WTC11 (cell line): ENCODE measurements at regions not wholly inside any gene's neighbourhood (a gene's known extent, or its start where the extent isn't known, plus 50 kb on each side); places are given as distances from the start of the nearest gene placed in this dataset.
A peak's percentile ranks its signal among the peaks of the same experiment; 100 is the strongest.

Experiments used
- ELF4 ChIP-seq: sonication (generic); formaldehyde crosslinking; IDR thresholded peaks from 2 replicates; pipeline ENCODE4 v1.8.1; 2022; ENCODE audit warnings: low read depth, mild to moderate bottlenecking, moderate library complexity, missing genetic modification reagents
- EMX1 ChIP-seq: fragments of 250-450 bp; sonication (Bioruptor Pico); IDR thresholded peaks from 2 replicates; pipeline ENCODE4 v1.8.0; 2021; ENCODE audit warnings: mild to moderate bottlenecking
- ESRRA ChIP-seq: sonication (generic); formaldehyde crosslinking; IDR thresholded peaks from 2 replicates; pipeline ENCODE4 v1.8.1; 2022; ENCODE audit warnings: mild to moderate bottlenecking, missing genetic modification reagents, borderline replicate concordance
- ETV6 ChIP-seq: sonication (generic); formaldehyde crosslinking; IDR thresholded peaks from 2 replicates; pipeline ENCODE4 v1.8.1; 2022; ENCODE audit warnings: mild to moderate bottlenecking, missing genetic modification reagents
- GABPB1 ChIP-seq: sonication (generic); formaldehyde crosslinking; IDR thresholded peaks from 2 replicates; pipeline ENCODE4 v1.8.1; 2023; ENCODE audit warnings: mild to moderate bottlenecking, missing genetic modification reagents
- JUN ChIP-seq: sonication (generic); formaldehyde crosslinking; IDR thresholded peaks from 2 replicates; pipeline ENCODE4 v1.8.0; 2023; ENCODE audit warnings: mild to moderate bottlenecking, missing genetic modification reagents
- SMAD3 ChIP-seq: sonication (generic); formaldehyde crosslinking; IDR thresholded peaks from 2 replicates; pipeline ENCODE4 v1.8.0; 2022; ENCODE audit warnings: missing genetic modification reagents, mild to moderate bottlenecking, borderline replicate concordance
- TEAD1 ChIP-seq: sonication (generic); formaldehyde crosslinking; IDR thresholded peaks from 2 replicates; pipeline ENCODE4 v1.8.0; 2022; ENCODE audit warnings: mild to moderate bottlenecking, missing genetic modification reagents
- TEAD4 ChIP-seq: sonication (generic); formaldehyde crosslinking; IDR thresholded peaks from 2 replicates; pipeline ENCODE4 v1.8.0; 2022; ENCODE audit warnings: mild to moderate bottlenecking, missing genetic modification reagents
- TP53 ChIP-seq: sonication (generic); formaldehyde crosslinking; IDR thresholded peaks from 2 replicates; pipeline ENCODE4 v1.8.1; 2023; ENCODE audit warnings: mild to moderate bottlenecking, missing genetic modification reagents
- ZNF423 ChIP-seq: fragments of 250-450 bp; sonication (Bioruptor Pico); IDR thresholded peaks from 2 replicates; pipeline ENCODE4 v2.1.2; 2022; ENCODE audit warnings: mild to moderate bottlenecking, moderate library complexity
- TF ChIP-seq, protein P1 (sequence below): fragments of 200-600 bp; IDR thresholded peaks from 2 replicates; pipeline ENCODE4 v1.8.0; 2022; ENCODE audit warnings: antibody characterized with exemption
- TF ChIP-seq, protein P2 (sequence below): sonication (generic); formaldehyde crosslinking; IDR thresholded peaks from 2 replicates; pipeline ENCODE4 v1.8.0; 2022; ENCODE audit warnings: missing genetic modification reagents
- TF ChIP-seq, protein P3 (sequence below): sonication (generic); formaldehyde crosslinking; IDR thresholded peaks from 2 replicates; pipeline ENCODE4 v1.8.1; 2023; ENCODE audit warnings: mild to moderate bottlenecking, moderate library complexity, missing genetic modification reagents
- TF ChIP-seq, protein P4 (sequence below): sonication (generic); formaldehyde crosslinking; IDR thresholded peaks from 2 replicates; pipeline ENCODE4 v1.8.0; 2022; ENCODE audit warnings: mild to moderate bottlenecking, missing genetic modification reagents
- TF ChIP-seq, protein P5 (sequence below): sonication (generic); formaldehyde crosslinking; IDR thresholded peaks from 2 replicates; pipeline ENCODE4 v1.8.1; 2022; ENCODE audit warnings: mild to moderate bottlenecking, moderate library complexity, missing genetic modification reagents
- TF ChIP-seq, protein P6 (sequence below): fragments of 250-450 bp; sonication (Bioruptor Pico); IDR thresholded peaks from 2 replicates; pipeline ENCODE4 v1.9.0; 2021; ENCODE audit warnings: mild to moderate bottlenecking, borderline replicate concordance
- TF ChIP-seq, protein P7 (sequence below): fragments of 250-450 bp; sonication (Bioruptor Pico); IDR thresholded peaks from 2 replicates; pipeline ENCODE4 v1.9.0; 2021; ENCODE audit warnings: mild to moderate bottlenecking
- TF ChIP-seq, protein P8 (sequence below): sonication (generic); formaldehyde crosslinking; IDR thresholded peaks from 2 replicates; pipeline ENCODE4 v1.8.1; 2023; ENCODE audit warnings: mild to moderate bottlenecking, missing genetic modification reagents, borderline replicate concordance

DNA sequence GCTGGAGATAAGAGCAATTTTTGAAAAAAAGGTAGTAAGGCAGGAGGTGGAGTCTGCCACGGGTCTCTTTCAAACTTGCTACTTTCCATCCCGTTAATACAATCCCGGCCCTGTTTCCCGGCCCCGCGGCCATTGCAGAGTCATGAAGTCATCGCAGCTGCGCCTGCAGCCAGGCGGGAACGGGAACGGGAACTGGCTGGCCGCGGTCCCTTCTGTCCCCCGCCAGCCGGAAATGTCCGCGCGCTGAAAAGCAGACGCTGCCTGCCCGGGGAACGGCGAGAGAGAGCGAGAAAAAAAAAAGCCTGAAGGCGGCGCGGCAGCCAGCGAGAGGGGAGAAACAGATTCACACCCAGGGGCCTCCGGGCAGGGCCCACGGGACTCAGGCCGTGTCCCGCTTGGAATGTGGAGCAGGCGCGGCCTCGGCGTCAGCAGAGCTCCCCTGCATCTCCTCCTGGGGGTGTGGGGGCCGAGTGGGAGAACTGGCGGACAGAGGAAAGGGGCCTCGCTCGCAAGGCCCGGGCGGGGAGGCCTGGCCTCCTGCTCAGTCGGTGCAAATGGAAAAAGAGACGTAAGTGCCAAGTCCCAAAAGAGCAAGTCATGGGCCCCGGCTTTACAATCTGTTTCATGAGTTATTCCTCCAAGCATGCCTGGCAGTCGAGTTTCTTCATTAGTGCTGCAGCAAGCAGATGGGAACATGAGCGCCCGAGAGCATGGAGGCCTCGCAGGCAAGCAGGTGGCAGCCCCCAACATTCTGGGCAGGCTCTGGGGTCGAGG lies 201.2 kb upstream of the GAS1 start (continued):
- TF ChIP-seq, protein P1, sequence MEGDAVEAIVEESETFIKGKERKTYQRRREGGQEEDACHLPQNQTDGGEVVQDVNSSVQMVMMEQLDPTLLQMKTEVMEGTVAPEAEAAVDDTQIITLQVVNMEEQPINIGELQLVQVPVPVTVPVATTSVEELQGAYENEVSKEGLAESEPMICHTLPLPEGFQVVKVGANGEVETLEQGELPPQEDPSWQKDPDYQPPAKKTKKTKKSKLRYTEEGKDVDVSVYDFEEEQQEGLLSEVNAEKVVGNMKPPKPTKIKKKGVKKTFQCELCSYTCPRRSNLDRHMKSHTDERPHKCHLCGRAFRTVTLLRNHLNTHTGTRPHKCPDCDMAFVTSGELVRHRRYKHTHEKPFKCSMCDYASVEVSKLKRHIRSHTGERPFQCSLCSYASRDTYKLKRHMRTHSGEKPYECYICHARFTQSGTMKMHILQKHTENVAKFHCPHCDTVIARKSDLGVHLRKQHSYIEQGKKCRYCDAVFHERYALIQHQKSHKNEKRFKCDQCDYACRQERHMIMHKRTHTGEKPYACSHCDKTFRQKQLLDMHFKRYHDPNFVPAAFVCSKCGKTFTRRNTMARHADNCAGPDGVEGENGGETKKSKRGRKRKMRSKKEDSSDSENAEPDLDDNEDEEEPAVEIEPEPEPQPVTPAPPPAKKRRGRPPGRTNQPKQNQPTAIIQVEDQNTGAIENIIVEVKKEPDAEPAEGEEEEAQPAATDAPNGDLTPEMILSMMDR: no peak
- peak; percentile 51; the same call in 1 of the 2 replicates for TF ChIP-seq TEAD4 (CRISPR knock-in tag)
- peak; percentile 34; the same call in 1 of the 2 replicates for TF ChIP-seq TEAD1 (CRISPR knock-in tag)
- no peak for TF ChIP-seq ELF4 (CRISPR knock-in tag)
- TF ChIP-seq, protein P2, sequence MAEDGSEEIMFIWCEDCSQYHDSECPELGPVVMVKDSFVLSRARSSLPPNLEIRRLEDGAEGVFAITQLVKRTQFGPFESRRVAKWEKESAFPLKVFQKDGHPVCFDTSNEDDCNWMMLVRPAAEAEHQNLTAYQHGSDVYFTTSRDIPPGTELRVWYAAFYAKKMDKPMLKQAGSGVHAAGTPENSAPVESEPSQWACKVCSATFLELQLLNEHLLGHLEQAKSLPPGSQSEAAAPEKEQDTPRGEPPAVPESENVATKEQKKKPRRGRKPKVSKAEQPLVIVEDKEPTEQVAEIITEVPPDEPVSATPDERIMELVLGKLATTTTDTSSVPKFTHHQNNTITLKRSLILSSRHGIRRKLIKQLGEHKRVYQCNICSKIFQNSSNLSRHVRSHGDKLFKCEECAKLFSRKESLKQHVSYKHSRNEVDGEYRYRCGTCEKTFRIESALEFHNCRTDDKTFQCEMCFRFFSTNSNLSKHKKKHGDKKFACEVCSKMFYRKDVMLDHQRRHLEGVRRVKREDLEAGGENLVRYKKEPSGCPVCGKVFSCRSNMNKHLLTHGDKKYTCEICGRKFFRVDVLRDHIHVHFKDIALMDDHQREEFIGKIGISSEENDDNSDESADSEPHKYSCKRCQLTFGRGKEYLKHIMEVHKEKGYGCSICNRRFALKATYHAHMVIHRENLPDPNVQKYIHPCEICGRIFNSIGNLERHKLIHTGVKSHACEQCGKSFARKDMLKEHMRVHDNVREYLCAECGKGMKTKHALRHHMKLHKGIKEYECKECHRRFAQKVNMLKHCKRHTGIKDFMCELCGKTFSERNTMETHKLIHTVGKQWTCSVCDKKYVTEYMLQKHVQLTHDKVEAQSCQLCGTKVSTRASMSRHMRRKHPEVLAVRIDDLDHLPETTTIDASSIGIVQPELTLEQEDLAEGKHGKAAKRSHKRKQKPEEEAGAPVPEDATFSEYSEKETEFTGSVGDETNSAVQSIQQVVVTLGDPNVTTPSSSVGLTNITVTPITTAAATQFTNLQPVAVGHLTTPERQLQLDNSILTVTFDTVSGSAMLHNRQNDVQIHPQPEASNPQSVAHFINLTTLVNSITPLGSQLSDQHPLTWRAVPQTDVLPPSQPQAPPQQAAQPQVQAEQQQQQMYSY (CRISPR knock-in tag): no peak
- TF ChIP-seq EMX1 (CRISPR knock-in tag): no peak
- no peak for TF ChIP-seq GABPB1 (CRISPR knock-in tag)
- no peak for TF ChIP-seq ZNF423 (CRISPR knock-in tag)
- TF ChIP-seq, protein P3, sequence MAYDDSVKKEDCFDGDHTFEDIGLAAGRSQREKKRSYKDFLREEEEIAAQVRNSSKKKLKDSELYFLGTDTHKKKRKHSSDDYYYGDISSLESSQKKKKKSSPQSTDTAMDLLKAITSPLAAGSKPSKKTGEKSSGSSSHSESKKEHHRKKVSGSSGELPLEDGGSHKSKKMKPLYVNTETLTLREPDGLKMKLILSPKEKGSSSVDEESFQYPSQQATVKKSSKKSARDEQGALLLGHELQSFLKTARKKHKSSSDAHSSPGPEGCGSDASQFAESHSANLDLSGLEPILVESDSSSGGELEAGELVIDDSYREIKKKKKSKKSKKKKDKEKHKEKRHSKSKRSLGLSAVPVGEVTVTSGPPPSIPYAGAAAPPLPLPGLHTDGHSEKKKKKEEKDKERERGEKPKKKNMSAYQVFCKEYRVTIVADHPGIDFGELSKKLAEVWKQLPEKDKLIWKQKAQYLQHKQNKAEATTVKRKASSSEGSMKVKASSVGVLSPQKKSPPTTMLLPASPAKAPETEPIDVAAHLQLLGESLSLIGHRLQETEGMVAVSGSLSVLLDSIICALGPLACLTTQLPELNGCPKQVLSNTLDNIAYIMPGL (CRISPR knock-in tag): no peak
- TF ChIP-seq, protein P4, sequence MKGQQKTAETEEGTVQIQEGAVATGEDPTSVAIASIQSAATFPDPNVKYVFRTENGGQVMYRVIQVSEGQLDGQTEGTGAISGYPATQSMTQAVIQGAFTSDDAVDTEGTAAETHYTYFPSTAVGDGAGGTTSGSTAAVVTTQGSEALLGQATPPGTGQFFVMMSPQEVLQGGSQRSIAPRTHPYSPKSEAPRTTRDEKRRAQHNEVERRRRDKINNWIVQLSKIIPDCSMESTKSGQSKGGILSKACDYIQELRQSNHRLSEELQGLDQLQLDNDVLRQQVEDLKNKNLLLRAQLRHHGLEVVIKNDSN (CRISPR knock-in tag): peak; percentile 53; the same call in 1 of the 2 replicates
- TF ChIP-seq, protein P5, sequence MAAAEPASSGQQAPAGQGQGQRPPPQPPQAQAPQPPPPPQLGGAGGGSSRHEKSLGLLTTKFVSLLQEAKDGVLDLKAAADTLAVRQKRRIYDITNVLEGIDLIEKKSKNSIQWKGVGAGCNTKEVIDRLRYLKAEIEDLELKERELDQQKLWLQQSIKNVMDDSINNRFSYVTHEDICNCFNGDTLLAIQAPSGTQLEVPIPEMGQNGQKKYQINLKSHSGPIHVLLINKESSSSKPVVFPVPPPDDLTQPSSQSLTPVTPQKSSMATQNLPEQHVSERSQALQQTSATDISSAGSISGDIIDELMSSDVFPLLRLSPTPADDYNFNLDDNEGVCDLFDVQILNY (CRISPR knock-in tag): peak; percentile 77
- TF ChIP-seq, protein P6, sequence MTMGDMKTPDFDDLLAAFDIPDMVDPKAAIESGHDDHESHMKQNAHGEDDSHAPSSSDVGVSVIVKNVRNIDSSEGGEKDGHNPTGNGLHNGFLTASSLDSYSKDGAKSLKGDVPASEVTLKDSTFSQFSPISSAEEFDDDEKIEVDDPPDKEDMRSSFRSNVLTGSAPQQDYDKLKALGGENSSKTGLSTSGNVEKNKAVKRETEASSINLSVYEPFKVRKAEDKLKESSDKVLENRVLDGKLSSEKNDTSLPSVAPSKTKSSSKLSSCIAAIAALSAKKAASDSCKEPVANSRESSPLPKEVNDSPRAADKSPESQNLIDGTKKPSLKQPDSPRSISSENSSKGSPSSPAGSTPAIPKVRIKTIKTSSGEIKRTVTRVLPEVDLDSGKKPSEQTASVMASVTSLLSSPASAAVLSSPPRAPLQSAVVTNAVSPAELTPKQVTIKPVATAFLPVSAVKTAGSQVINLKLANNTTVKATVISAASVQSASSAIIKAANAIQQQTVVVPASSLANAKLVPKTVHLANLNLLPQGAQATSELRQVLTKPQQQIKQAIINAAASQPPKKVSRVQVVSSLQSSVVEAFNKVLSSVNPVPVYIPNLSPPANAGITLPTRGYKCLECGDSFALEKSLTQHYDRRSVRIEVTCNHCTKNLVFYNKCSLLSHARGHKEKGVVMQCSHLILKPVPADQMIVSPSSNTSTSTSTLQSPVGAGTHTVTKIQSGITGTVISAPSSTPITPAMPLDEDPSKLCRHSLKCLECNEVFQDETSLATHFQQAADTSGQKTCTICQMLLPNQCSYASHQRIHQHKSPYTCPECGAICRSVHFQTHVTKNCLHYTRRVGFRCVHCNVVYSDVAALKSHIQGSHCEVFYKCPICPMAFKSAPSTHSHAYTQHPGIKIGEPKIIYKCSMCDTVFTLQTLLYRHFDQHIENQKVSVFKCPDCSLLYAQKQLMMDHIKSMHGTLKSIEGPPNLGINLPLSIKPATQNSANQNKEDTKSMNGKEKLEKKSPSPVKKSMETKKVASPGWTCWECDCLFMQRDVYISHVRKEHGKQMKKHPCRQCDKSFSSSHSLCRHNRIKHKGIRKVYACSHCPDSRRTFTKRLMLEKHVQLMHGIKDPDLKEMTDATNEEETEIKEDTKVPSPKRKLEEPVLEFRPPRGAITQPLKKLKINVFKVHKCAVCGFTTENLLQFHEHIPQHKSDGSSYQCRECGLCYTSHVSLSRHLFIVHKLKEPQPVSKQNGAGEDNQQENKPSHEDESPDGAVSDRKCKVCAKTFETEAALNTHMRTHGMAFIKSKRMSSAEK (CRISPR knock-in tag): no peak
- no peak for TF ChIP-seq TP53 (CRISPR knock-in tag)
- no peak for TF ChIP-seq ESRRA (CRISPR knock-in tag)
- TF ChIP-seq SMAD3 (CRISPR knock-in tag): no peak
- TF ChIP-seq, protein P7, sequence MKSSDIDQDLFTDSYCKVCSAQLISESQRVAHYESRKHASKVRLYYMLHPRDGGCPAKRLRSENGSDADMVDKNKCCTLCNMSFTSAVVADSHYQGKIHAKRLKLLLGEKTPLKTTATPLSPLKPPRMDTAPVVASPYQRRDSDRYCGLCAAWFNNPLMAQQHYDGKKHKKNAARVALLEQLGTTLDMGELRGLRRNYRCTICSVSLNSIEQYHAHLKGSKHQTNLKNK (CRISPR knock-in tag): no peak
- peak; percentile 80 for TF ChIP-seq JUN
- TF ChIP-seq ETV6 (CRISPR knock-in tag): no peak
- TF ChIP-seq, protein P8, sequence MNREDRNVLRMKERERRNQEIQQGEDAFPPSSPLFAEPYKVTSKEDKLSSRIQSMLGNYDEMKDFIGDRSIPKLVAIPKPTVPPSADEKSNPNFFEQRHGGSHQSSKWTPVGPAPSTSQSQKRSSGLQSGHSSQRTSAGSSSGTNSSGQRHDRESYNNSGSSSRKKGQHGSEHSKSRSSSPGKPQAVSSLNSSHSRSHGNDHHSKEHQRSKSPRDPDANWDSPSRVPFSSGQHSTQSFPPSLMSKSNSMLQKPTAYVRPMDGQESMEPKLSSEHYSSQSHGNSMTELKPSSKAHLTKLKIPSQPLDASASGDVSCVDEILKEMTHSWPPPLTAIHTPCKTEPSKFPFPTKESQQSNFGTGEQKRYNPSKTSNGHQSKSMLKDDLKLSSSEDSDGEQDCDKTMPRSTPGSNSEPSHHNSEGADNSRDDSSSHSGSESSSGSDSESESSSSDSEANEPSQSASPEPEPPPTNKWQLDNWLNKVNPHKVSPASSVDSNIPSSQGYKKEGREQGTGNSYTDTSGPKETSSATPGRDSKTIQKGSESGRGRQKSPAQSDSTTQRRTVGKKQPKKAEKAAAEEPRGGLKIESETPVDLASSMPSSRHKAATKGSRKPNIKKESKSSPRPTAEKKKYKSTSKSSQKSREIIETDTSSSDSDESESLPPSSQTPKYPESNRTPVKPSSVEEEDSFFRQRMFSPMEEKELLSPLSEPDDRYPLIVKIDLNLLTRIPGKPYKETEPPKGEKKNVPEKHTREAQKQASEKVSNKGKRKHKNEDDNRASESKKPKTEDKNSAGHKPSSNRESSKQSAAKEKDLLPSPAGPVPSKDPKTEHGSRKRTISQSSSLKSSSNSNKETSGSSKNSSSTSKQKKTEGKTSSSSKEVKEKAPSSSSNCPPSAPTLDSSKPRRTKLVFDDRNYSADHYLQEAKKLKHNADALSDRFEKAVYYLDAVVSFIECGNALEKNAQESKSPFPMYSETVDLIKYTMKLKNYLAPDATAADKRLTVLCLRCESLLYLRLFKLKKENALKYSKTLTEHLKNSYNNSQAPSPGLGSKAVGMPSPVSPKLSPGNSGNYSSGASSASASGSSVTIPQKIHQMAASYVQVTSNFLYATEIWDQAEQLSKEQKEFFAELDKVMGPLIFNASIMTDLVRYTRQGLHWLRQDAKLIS (CRISPR knock-in tag): no peak
